ENCODE measurements at regions not wholly inside any gene's neighbourhood (a gene's known extent, or its start where the extent isn't known, plus 50 kb on each side); places are given as distances from the start of the nearest gene placed in this dataset.

DNA sequence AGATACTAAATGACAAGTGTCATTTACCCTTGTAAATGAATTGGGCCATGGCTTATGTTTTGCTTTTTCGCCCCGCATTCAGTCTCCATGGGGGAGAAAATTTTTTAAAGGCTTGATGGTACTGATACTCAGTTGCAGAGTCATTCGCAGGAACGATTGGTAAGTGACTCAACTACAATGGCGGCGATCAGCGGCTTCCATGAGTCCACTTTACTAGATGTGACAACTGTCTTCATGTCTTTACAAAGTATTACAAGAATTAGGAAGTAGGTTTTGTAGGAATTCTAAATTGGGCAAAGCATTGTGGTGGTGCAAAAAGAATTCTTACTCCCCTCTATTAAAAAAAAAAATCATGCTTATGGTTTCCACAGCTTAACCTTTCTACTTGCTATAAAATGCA is 108.8 kb upstream of the ZEB1 start:
- TF ChIP-seq EZH2phosphoT487 (IDR thresholded peaks at IDR 0.05; ENCODE audit: unreplicated experiment) (no peak), JUNB (IDR thresholded peaks at IDR 0.05; ENCODE audit: unreplicated experiment) (no peak), EZH2 (IDR thresholded peaks at IDR 0.05; ENCODE audit: low read depth, unreplicated experiment) (no peak), POLR2AphosphoS5 (IDR thresholded peaks at IDR 0.05; ENCODE audit: low read depth) (no peak), CREB1 (CRISPR knock-in tag; IDR thresholded peaks at IDR 0.05; ENCODE audit: low read depth) (no peak), ZNF331 (CRISPR knock-in tag; IDR thresholded peaks at IDR 0.05; ENCODE audit: low read depth) (no peak), STAT1 (IDR thresholded peaks at IDR 0.05; ENCODE audit: unreplicated experiment) (no peak), ZNF114 (CRISPR knock-in tag; IDR thresholded peaks at IDR 0.05) (no peak)
- TF ChIP-seq, protein P1, sequence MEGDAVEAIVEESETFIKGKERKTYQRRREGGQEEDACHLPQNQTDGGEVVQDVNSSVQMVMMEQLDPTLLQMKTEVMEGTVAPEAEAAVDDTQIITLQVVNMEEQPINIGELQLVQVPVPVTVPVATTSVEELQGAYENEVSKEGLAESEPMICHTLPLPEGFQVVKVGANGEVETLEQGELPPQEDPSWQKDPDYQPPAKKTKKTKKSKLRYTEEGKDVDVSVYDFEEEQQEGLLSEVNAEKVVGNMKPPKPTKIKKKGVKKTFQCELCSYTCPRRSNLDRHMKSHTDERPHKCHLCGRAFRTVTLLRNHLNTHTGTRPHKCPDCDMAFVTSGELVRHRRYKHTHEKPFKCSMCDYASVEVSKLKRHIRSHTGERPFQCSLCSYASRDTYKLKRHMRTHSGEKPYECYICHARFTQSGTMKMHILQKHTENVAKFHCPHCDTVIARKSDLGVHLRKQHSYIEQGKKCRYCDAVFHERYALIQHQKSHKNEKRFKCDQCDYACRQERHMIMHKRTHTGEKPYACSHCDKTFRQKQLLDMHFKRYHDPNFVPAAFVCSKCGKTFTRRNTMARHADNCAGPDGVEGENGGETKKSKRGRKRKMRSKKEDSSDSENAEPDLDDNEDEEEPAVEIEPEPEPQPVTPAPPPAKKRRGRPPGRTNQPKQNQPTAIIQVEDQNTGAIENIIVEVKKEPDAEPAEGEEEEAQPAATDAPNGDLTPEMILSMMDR (conservative IDR thresholded peaks at IDR 0.05; ENCODE audit: low read depth in 2 of 2): no peak
- TF ChIP-seq, protein P2, sequence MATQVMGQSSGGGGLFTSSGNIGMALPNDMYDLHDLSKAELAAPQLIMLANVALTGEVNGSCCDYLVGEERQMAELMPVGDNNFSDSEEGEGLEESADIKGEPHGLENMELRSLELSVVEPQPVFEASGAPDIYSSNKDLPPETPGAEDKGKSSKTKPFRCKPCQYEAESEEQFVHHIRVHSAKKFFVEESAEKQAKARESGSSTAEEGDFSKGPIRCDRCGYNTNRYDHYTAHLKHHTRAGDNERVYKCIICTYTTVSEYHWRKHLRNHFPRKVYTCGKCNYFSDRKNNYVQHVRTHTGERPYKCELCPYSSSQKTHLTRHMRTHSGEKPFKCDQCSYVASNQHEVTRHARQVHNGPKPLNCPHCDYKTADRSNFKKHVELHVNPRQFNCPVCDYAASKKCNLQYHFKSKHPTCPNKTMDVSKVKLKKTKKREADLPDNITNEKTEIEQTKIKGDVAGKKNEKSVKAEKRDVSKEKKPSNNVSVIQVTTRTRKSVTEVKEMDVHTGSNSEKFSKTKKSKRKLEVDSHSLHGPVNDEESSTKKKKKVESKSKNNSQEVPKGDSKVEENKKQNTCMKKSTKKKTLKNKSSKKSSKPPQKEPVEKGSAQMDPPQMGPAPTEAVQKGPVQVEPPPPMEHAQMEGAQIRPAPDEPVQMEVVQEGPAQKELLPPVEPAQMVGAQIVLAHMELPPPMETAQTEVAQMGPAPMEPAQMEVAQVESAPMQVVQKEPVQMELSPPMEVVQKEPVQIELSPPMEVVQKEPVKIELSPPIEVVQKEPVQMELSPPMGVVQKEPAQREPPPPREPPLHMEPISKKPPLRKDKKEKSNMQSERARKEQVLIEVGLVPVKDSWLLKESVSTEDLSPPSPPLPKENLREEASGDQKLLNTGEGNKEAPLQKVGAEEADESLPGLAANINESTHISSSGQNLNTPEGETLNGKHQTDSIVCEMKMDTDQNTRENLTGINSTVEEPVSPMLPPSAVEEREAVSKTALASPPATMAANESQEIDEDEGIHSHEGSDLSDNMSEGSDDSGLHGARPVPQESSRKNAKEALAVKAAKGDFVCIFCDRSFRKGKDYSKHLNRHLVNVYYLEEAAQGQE (IDR thresholded peaks at IDR 0.05; ENCODE audit: unreplicated experiment): no peak
